Glutamatergic neuron (in vitro differentiated cells): ENCODE measurements at regions not wholly inside any gene's neighbourhood (a gene's known extent, or its start where the extent isn't known, plus 50 kb on each side); places are given as distances from the start of the nearest gene placed in this dataset.

Source experiments
- DNase-seq: peaks from one replicate; pipeline ENCODE4 v3.0.0; 2022
- H3K27ac Mint-ChIP-seq: one replicate; pipeline ENCODE4 v1.8.0; 2020; ENCODE audit warnings: mild to moderate bottlenecking, mixed read lengths, inconsistent platforms; ENCODE audit not compliant: unreplicated experiment
- H3K27me3 Mint-ChIP-seq: one replicate; pipeline ENCODE4 v1.8.0; 2020; ENCODE audit warnings: mild to moderate bottlenecking, moderate library complexity, mixed read lengths, inconsistent platforms; ENCODE audit not compliant: unreplicated experiment
- H3K36me3 Mint-ChIP-seq: one replicate; pipeline ENCODE4 v1.8.0; 2020; ENCODE audit warnings: mild to moderate bottlenecking, mixed read lengths, inconsistent platforms; ENCODE audit not compliant: unreplicated experiment
- H3K4me1 Mint-ChIP-seq: one replicate; pipeline ENCODE4 v1.8.0; 2020; ENCODE audit warnings: mild to moderate bottlenecking, low read depth, mixed read lengths, inconsistent platforms; ENCODE audit not compliant: unreplicated experiment
- H3K4me3 Mint-ChIP-seq: one replicate; pipeline ENCODE4 v1.8.0; 2020; ENCODE audit warnings: mild to moderate bottlenecking, mixed read lengths, inconsistent platforms; ENCODE audit not compliant: unreplicated experiment
- H3K9me3 Mint-ChIP-seq: one replicate; pipeline ENCODE4 v1.8.0; 2020; ENCODE audit warnings: mild to moderate bottlenecking, moderate library complexity, mixed read lengths, inconsistent platforms; ENCODE audit not compliant: unreplicated experiment
- CTCF ChIP-seq: fragments of 200-600 bp; sonication (generic); IDR thresholded peaks from one replicate; pipeline ENCODE4 v1.5.0; 2021; ENCODE audit not compliant: partially characterized antibody, unreplicated experiment

GRCh38 chr12:46435625-46436024, 63.1 kb upstream of the SLC38A2 start:
- no peak for DNase-seq
- Mint-ChIP-seq H3K4me3 (no peak overlapping the region), H3K36me3 (no peaks in the 10 kb centered on the region), H3K27ac (no peak overlapping the region), H3K27me3 (peaks cover 2% of the 10 kb centered on the region), H3K4me1 (no peaks in the 10 kb centered on the region), H3K9me3 (no peaks in the 10 kb centered on the region)
- TF ChIP-seq CTCF = no peak

GRCh38 chr12:46435029-46435428, 62.5 kb upstream of the SLC38A2 start:
- peaks cover 2% of the 10 kb centered on the region for H3K27me3 Mint-ChIP-seq
- no peak overlapping the region for H3K27ac Mint-ChIP-seq
- no peak for DNase-seq
- no peaks in the 10 kb centered on the region for H3K36me3 Mint-ChIP-seq
- no peak for TF ChIP-seq CTCF
- H3K4me1 Mint-ChIP-seq = no peaks in the 10 kb centered on the region
- H3K4me3 Mint-ChIP-seq = no peak overlapping the region
- H3K9me3 Mint-ChIP-seq = no peaks in the 10 kb centered on the region

- Mint-ChIP-seq H3K4me3 (no peak overlapping the region), H3K9me3 (no peaks in the 10 kb centered on the region), H3K27me3 (peaks cover 2% of the 10 kb centered on the region), H3K36me3 (no peaks in the 10 kb centered on the region), H3K4me1 (no peaks in the 10 kb centered on the region), H3K27ac (no peak overlapping the region)
- TF ChIP-seq CTCF = no peak
- no peak for DNase-seq
Observed at GRCh38 chr12:46433829-46434228, 61.3 kb upstream of the SLC38A2 start.

- H3K27me3 Mint-ChIP-seq = no peaks in the 10 kb centered on the region
- H3K9me3 Mint-ChIP-seq = peaks cover 2% of the 10 kb centered on the region
- no peaks in the 10 kb centered on the region for H3K36me3 Mint-ChIP-seq
- DNase-seq = no peak
- TF ChIP-seq CTCF = no peak
- H3K4me1 Mint-ChIP-seq = no peaks in the 10 kb centered on the region
- H3K27ac Mint-ChIP-seq = no peak overlapping the region
- H3K4me3 Mint-ChIP-seq = no peak overlapping the region
Observed at GRCh38 chr12:46432325-46432724, 59.8 kb upstream of the SLC38A2 start.

- TF ChIP-seq CTCF = no peak
- Mint-ChIP-seq H3K4me3 (no peak overlapping the region), H3K4me1 (no peaks in the 10 kb centered on the region), H3K36me3 (no peaks in the 10 kb centered on the region), H3K27me3 (no peaks in the 10 kb centered on the region), H3K27ac (no peak overlapping the region), H3K9me3 (peaks cover 2% of the 10 kb centered on the region)
- no peak for DNase-seq
Observed at GRCh38 chr12:46430340-46430948, 57.9 kb upstream of the SLC38A2 start.
